ENCODE measurements at regions not wholly inside any gene's neighbourhood (a gene's known extent, or its start where the extent isn't known, plus 50 kb on each side); places are given as distances from the start of the nearest gene placed in this dataset.
A peak's percentile ranks its signal among the peaks of the same experiment; 100 is the strongest.

DNA sequence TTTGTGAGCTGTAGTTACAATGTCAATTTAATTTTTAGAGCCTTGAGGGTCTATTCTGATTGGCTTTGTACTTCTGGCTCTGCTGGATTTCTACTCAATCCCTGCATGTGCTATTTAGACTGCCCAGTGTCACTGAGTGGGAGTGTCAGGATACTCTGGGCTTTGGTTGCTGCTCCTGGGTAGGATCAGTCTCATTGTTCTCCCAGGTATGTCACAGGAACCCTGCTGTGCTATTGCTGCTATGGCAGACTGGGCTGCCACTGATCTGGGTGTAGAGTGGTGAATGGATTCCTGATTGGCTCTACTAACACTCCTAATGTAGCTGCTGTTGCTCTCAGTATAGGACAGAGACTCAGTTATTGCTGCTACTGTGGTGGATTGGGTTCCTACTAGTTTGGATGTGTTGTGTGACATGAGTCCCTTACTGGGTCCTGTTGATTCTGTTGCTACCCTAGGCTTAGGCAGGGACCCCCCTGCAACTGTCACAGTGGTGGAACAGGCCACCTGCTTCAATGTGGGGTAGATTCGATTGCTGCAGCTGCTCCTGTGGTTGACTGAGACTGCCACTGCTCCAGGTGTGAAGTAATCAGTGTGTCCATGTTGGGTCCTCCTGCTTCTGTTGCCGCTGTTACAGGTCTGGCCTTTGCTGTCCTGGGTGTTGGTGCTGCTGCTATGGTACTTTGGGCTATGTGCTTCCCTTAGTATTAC, 707.8 kb upstream of the AMOT start:
- Histone ChIP-seq H2AFZ (no peak overlapping the region), H3K79me2 (replicated peaks; ENCODE audit: insufficient read depth) (no peaks in the 10 kb centered on the region), H3K4me1 (ENCODE audit: insufficient read depth) (no peaks in the 10 kb centered on the region), H3K27me3 (ENCODE audit: insufficient read depth) (no peaks in the 10 kb centered on the region), H4K20me1 (replicated peaks; ENCODE audit: insufficient read depth) (no peaks in the 10 kb centered on the region), H3K27ac (ENCODE audit: low read depth) (no peak overlapping the region), H3K36me3 (ENCODE audit: insufficient read depth) (no peaks in the 10 kb centered on the region), H3K9me2 (ENCODE audit: insufficient read depth) (no peaks in the 10 kb centered on the region), H3K4me2 (no peak overlapping the region), H3K4me3 (no peak overlapping the region), H3F3A (replicated peaks; ENCODE audit: low read depth) (no peaks in the 10 kb centered on the region)
- no peak overlapping the region for H3K4me3 Mint-ChIP-seq
- no peaks in the 10 kb centered on the region for H3K27me3 Mint-ChIP-seq (ENCODE audit: insufficient read depth, low read depth, poor library complexity)
- no peaks in the 10 kb centered on the region for H3K4me1 Mint-ChIP-seq
- TF ChIP-seq, protein P1, sequence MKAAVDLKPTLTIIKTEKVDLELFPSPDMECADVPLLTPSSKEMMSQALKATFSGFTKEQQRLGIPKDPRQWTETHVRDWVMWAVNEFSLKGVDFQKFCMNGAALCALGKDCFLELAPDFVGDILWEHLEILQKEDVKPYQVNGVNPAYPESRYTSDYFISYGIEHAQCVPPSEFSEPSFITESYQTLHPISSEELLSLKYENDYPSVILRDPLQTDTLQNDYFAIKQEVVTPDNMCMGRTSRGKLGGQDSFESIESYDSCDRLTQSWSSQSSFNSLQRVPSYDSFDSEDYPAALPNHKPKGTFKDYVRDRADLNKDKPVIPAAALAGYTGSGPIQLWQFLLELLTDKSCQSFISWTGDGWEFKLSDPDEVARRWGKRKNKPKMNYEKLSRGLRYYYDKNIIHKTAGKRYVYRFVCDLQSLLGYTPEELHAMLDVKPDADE (IDR thresholded peaks at IDR 0.05): no peak
- TF ChIP-seq EZH2phosphoT487 (IDR thresholded peaks at IDR 0.05; ENCODE audit: unreplicated experiment): no peak
- TF ChIP-seq STAT1 (IDR thresholded peaks at IDR 0.05; ENCODE audit: unreplicated experiment): no peak
- no peak for TF ChIP-seq ZNF114 (CRISPR knock-in tag; IDR thresholded peaks at IDR 0.05)
- no peak for TF ChIP-seq EZH2 (IDR thresholded peaks at IDR 0.05; ENCODE audit: low read depth, unreplicated experiment)
- TF ChIP-seq ZNF331 (CRISPR knock-in tag; IDR thresholded peaks at IDR 0.05; ENCODE audit: low read depth): no peak
- TF ChIP-seq, protein P2, sequence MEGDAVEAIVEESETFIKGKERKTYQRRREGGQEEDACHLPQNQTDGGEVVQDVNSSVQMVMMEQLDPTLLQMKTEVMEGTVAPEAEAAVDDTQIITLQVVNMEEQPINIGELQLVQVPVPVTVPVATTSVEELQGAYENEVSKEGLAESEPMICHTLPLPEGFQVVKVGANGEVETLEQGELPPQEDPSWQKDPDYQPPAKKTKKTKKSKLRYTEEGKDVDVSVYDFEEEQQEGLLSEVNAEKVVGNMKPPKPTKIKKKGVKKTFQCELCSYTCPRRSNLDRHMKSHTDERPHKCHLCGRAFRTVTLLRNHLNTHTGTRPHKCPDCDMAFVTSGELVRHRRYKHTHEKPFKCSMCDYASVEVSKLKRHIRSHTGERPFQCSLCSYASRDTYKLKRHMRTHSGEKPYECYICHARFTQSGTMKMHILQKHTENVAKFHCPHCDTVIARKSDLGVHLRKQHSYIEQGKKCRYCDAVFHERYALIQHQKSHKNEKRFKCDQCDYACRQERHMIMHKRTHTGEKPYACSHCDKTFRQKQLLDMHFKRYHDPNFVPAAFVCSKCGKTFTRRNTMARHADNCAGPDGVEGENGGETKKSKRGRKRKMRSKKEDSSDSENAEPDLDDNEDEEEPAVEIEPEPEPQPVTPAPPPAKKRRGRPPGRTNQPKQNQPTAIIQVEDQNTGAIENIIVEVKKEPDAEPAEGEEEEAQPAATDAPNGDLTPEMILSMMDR (conservative IDR thresholded peaks at IDR 0.05; ENCODE audit: low read depth in 2 of 2): no peak
- TF ChIP-seq JUNB (IDR thresholded peaks at IDR 0.05; ENCODE audit: unreplicated experiment): no peak
- TF ChIP-seq, protein P3, sequence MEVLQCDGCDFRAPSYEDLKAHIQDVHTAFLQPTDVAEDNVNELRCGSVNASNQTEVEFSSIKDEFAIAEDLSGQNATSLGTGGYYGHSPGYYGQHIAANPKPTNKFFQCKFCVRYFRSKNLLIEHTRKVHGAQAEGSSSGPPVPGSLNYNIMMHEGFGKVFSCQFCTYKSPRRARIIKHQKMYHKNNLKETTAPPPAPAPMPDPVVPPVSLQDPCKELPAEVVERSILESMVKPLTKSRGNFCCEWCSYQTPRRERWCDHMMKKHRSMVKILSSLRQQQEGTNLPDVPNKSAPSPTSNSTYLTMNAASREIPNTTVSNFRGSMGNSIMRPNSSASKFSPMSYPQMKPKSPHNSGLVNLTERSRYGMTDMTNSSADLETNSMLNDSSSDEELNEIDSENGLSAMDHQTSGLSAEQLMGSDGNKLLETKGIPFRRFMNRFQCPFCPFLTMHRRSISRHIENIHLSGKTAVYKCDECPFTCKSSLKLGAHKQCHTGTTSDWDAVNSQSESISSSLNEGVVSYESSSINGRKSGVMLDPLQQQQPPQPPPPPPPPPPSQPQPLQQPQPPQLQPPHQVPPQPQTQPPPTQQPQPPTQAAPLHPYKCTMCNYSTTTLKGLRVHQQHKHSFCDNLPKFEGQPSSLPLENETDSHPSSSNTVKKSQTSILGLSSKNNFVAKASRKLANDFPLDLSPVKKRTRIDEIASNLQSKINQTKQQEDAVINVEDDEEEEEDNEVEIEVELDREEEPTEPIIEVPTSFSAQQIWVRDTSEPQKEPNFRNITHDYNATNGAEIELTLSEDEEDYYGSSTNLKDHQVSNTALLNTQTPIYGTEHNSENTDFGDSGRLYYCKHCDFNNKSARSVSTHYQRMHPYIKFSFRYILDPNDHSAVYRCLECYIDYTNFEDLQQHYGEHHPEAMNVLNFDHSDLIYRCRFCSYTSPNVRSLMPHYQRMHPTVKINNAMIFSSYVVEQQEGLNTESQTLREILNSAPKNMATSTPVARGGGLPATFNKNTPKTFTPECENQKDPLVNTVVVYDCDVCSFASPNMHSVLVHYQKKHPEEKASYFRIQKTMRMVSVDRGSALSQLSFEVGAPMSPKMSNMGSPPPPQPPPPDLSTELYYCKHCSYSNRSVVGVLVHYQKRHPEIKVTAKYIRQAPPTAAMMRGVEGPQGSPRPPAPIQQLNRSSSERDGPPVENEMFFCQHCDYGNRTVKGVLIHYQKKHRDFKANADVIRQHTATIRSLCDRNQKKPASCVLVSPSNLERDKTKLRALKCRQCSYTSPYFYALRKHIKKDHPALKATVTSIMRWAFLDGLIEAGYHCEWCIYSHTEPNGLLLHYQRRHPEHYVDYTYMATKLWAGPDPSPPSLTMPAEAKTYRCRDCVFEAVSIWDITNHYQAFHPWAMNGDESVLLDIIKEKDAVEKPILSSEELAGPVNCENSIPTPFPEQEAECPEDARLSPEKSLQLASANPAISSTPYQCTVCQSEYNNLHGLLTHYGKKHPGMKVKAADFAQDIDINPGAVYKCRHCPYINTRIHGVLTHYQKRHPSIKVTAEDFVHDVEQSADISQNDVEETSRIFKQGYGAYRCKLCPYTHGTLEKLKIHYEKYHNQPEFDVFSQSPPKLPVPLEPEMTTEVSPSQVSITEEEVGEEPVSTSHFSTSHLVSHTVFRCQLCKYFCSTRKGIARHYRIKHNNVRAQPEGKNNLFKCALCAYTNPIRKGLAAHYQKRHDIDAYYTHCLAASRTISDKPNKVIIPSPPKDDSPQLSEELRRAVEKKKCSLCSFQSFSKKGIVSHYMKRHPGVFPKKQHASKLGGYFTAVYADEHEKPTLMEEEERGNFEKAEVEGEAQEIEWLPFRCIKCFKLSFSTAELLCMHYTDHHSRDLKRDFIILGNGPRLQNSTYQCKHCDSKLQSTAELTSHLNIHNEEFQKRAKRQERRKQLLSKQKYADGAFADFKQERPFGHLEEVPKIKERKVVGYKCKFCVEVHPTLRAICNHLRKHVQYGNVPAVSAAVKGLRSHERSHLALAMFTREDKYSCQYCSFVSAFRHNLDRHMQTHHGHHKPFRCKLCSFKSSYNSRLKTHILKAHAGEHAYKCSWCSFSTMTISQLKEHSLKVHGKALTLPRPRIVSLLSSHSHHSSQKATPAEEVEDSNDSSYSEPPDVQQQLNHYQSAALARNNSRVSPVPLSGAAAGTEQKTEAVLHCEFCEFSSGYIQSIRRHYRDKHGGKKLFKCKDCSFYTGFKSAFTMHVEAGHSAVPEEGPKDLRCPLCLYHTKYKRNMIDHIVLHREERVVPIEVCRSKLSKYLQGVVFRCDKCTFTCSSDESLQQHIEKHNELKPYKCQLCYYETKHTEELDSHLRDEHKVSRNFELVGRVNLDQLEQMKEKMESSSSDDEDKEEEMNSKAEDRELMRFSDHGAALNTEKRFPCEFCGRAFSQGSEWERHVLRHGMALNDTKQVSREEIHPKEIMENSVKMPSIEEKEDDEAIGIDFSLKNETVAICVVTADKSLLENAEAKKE (CRISPR knock-in tag; IDR thresholded peaks at IDR 0.05): no peak
- no peak for TF ChIP-seq POLR2AphosphoS5 (IDR thresholded peaks at IDR 0.05; ENCODE audit: low read depth)
- TF ChIP-seq NANOG (IDR thresholded peaks at IDR 0.05; ENCODE audit: borderline replicate concordance): no peak
- TF ChIP-seq CREB1 (CRISPR knock-in tag; IDR thresholded peaks at IDR 0.05; ENCODE audit: low read depth): no peak
- TF ChIP-seq, protein P4, sequence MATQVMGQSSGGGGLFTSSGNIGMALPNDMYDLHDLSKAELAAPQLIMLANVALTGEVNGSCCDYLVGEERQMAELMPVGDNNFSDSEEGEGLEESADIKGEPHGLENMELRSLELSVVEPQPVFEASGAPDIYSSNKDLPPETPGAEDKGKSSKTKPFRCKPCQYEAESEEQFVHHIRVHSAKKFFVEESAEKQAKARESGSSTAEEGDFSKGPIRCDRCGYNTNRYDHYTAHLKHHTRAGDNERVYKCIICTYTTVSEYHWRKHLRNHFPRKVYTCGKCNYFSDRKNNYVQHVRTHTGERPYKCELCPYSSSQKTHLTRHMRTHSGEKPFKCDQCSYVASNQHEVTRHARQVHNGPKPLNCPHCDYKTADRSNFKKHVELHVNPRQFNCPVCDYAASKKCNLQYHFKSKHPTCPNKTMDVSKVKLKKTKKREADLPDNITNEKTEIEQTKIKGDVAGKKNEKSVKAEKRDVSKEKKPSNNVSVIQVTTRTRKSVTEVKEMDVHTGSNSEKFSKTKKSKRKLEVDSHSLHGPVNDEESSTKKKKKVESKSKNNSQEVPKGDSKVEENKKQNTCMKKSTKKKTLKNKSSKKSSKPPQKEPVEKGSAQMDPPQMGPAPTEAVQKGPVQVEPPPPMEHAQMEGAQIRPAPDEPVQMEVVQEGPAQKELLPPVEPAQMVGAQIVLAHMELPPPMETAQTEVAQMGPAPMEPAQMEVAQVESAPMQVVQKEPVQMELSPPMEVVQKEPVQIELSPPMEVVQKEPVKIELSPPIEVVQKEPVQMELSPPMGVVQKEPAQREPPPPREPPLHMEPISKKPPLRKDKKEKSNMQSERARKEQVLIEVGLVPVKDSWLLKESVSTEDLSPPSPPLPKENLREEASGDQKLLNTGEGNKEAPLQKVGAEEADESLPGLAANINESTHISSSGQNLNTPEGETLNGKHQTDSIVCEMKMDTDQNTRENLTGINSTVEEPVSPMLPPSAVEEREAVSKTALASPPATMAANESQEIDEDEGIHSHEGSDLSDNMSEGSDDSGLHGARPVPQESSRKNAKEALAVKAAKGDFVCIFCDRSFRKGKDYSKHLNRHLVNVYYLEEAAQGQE (IDR thresholded peaks at IDR 0.05; ENCODE audit: unreplicated experiment): no peak
- H3K36me3 Mint-ChIP-seq (ENCODE audit: low read depth): peaks cover 3% of the 10 kb centered on the region; the same call in 1 of the 3 replicates
- ATAC-seq (peak; percentile 88), DNase-seq (ENCODE audit: low spot score) (peak; percentile 58)
- H3K27ac Mint-ChIP-seq: no peak overlapping the region
- H3K9me3 Mint-ChIP-seq: no peaks in the 10 kb centered on the region

Data from GM23338 (cell line).